ENCODE measurements at regions not wholly inside any gene's neighbourhood (a gene's known extent, or its start where the extent isn't known, plus 50 kb on each side); places are given as distances from the start of the nearest gene placed in this dataset.

GRCh38 chr4:4595252-4595651 lies 53.4 kb upstream of the STX18 start:
- H3K4me3 ChIP-seq = no peak overlapping the region
- no peaks in the 10 kb centered on the region for H3K9me3 ChIP-seq
- no peak for TF ChIP-seq POLR2A (IDR thresholded peaks at IDR 0.05)
- TF ChIP-seq EP300 (IDR thresholded peaks at IDR 0.05) = no peak
- no peak for TF ChIP-seq CTCF (IDR thresholded peaks at IDR 0.05)
- DNase-seq = no peak
- no peaks in the 10 kb centered on the region for H3K27me3 ChIP-seq
- H3K27ac ChIP-seq = no peak overlapping the region
- H3K4me1 ChIP-seq (ENCODE audit: insufficient read depth) = peaks cover 2% of the 10 kb centered on the region
- 84 to 93% (median 92%) methylated on average over 1 of the region's 1 CpG for WGBS, 3 donors
- no peaks in the 10 kb centered on the region for H3K36me3 ChIP-seq
- intact Hi-C loops (cut with DNase I) = no loop called here

GRCh38 chr4:4594285-4594920 lies 52.6 kb upstream of the STX18 start:
- no peak for DNase-seq
- H3K4me3 ChIP-seq = no peak overlapping the region
- no peaks in the 10 kb centered on the region for H3K27me3 ChIP-seq
- TF ChIP-seq CTCF (IDR thresholded peaks at IDR 0.05) (no peak), POLR2A (IDR thresholded peaks at IDR 0.05) (no peak), EP300 (IDR thresholded peaks at IDR 0.05) (no peak)
- no peaks in the 10 kb centered on the region for H3K36me3 ChIP-seq
- H3K27ac ChIP-seq = no peak overlapping the region
- 71 to 77% (median 73%) methylated on average over 6 of the region's 6 CpGs for WGBS, 3 donors
- intact Hi-C loops (cut with DNase I) = no loop called here
- peaks cover 2% of the 10 kb centered on the region for H3K4me1 ChIP-seq (ENCODE audit: insufficient read depth)
- H3K9me3 ChIP-seq = no peaks in the 10 kb centered on the region

- TF ChIP-seq EP300 (IDR thresholded peaks at IDR 0.05) = no peak
- TF ChIP-seq POLR2A (IDR thresholded peaks at IDR 0.05) = no peak
- no peak for TF ChIP-seq CTCF (IDR thresholded peaks at IDR 0.05)
- Histone ChIP-seq H3K27ac (no peak overlapping the region), H3K4me3 (no peak overlapping the region), H3K9me3 (no peaks in the 10 kb centered on the region), H3K27me3 (no peaks in the 10 kb centered on the region), H3K36me3 (no peaks in the 10 kb centered on the region), H3K4me1 (ENCODE audit: insufficient read depth) (peaks cover 2% of the 10 kb centered on the region)
- no peak for DNase-seq
- 92 to 95% (median 95%) methylated on average over 11 of the region's 11 CpGs for WGBS, 3 donors
- intact Hi-C loops (cut with DNase I) = no loop called here
These were observed 51.9 kb upstream of the STX18 start for GRCh38 chr4:4593596-4594284.

GRCh38 chr4:4592414-4592813 lies 50.6 kb upstream of the STX18 start:
- Histone ChIP-seq H3K4me1 (ENCODE audit: insufficient read depth) (peaks cover 2% of the 10 kb centered on the region), H3K27ac (no peak overlapping the region), H3K9me3 (no peaks in the 10 kb centered on the region), H3K27me3 (no peaks in the 10 kb centered on the region), H3K4me3 (no peak overlapping the region), H3K36me3 (no peaks in the 10 kb centered on the region)
- 36 to 66% (median 53%) methylated on average over 4 of the region's 4 CpGs for WGBS, 3 donors
- TF ChIP-seq POLR2A (IDR thresholded peaks at IDR 0.05) = no peak
- no peak for TF ChIP-seq EP300 (IDR thresholded peaks at IDR 0.05)
- TF ChIP-seq CTCF (IDR thresholded peaks at IDR 0.05) = no peak
- no peak for DNase-seq
- intact Hi-C loops (cut with DNase I) = no loop called here

Data from ovary (tissue), 7 donors.